H54 (cell line): ENCODE measurements at regions not wholly inside any gene's neighbourhood (a gene's known extent, or its start where the extent isn't known, plus 50 kb on each side); places are given as distances from the start of the nearest gene placed in this dataset.

ENCODE experiments used
- DNase-seq: peaks from one replicate; pipeline ENCODE4 v3.0.0; 2011; ENCODE audit warnings: low spot score, mixed read lengths; ENCODE audit not compliant: insufficient read length
- FAIRE-seq: peaks from 3 replicates; lab custom pipeline; 2011; peaks lifted over from hg19 to GRCh38; lab: Jason Lieb, UNC
- POLR2A ChIP-seq: IDR thresholded peaks from 2 replicates; pipeline ENCODE4 v1.6.1; 2011; ENCODE audit warnings: low read depth, mild to moderate bottlenecking, low read length

- no peak for FAIRE-seq
- TF ChIP-seq POLR2A, result no peak
Observed at GRCh38 chr5:38655691-38656090, 99.2 kb upstream of the LIFR start.

DNA sequence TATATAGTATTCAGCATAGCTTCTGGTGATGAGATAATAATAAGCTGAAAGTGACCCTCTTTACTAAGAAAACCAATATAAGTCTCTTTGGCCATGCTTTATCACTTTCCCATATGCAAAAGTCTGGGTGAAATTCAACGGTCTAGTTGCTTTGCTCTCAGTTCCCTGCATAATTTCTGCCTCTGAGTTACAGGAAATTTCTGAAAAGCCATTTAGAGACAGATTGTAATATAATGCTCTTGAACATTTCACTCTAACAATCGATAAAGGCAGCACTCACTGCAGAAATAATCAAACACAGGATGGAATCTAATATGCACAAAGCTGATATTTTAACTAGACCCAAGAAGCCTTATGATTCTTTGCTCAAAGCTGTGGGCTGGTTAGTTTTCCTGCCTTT, 100.1 kb upstream of the LIFR start:
- FAIRE-seq (no peak), DNase-seq (no peak)
- TF ChIP-seq POLR2A, result no peak

More at GRCh38 chr5:38655691-38656090, 99.2 kb upstream of the LIFR start:
- no peak for DNase-seq

DNA sequence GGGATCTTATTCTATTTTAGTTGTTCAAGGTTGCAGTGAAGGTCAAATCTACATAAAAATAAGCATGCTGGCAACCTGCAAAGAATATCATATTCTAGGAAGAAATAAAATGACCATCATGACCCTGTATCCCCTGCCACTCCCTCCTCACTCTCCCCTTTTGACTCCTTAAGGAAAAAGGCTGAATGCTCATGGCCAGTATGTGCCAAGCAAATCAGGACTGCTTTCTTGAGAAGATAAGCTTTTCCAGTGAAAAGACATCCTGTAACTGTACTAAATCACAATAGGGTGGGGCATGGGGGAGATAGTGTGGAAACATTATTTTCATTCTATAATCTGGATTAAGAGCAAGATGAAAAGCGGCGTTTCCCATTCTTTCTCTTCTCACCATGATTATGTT, 100.6 kb upstream of the LIFR start:
- DNase-seq (no peak), FAIRE-seq (no peak)
- TF ChIP-seq POLR2A, result no peak

DNA sequence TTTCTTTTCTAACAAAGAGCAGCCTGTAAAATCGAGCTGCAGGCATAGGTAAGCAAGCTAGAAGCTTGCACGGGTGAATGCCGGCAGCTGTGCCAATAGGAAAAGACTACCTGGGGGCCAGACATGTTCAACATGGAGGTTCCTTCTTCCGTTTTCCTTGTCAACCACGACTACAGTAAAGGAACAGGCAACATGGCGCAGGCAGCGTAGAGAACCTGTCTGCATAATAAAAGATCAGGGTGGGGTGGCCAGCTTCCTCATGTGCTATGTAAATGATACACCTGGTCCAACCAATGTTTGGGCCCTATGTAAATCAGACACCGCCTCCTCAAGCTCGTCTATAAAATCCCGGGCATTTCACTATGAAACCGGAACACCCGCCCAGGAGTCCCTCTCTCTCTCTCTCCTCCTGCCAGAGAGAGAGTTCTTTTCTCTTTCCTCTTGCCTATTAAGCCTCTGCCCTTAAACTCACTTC, 103.8 kb upstream of the LIFR start:
- DNase-seq (peak; percentile 37), FAIRE-seq (peak; percentile 99)
- peak; percentile 38; the same call in 1 of the 2 replicates for TF ChIP-seq POLR2A

DNA sequence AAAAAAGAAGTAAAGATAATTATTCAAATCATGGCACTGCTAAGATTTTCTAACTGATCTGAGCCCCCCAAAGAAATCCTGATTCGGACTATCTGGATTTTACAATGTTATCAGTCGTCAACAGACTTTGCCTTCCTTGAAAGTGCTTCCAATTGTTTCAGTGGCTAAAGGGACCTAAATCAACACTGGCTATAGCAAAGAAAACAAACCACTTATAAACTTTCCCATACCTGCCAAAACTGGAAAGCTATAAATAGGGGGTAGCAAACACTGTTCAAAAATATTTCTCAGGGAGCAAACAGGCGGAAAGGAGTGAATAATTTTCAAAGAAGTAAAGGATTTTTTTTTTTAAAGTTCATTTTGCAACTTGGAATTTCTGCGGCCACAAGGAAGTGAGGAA, 105.6 kb upstream of the LIFR start:
- DNase-seq (no peak), FAIRE-seq (no peak)
- no peak for TF ChIP-seq POLR2A

- DNase-seq, result no peak
- TF ChIP-seq POLR2A, result no peak
- FAIRE-seq, result no peak
Observed at GRCh38 chr5:38663249-38663648, 106.8 kb upstream of the LIFR start.

DNA sequence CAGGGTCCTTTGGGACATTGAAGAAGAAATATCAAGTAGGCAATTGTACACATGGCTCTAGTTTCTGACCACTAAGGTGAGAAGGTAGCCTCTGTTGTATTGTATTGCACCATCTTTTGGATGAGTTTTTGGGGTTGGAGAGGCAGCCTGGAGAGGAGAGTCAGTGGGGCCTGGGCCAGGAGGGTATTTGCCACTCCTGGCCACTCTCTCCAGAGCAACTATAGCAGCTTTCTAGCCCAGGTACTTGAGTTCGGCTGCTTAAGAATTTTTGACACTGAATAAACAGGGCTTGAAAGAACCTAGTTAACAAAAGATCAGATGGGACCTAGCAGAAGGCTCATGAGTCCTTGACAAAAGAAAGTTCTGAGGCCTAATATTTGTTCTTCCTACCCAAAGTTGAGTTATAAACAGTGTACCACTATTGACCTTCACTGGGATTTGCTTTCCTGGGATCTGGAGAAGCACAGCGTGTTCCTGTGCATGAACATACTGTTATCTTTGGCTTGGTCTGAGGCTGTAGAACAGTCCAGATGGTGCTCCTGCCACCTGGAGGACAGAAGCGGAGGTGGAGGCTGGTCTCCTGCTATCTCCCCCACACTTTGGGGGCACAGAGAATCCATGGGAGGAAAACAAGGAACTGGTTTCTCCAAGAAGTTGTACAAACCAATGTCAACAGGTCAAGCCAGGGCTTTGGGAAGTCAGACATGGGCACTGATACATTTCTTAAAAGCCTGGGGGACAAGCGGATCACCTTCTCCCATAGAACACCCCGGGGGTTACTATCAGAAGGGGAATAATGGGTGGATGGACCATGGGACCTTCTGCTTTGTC, 110.4 kb upstream of the LIFR start:
- no peak for TF ChIP-seq POLR2A
- DNase-seq (no peak), FAIRE-seq (peak; percentile 58)

DNA sequence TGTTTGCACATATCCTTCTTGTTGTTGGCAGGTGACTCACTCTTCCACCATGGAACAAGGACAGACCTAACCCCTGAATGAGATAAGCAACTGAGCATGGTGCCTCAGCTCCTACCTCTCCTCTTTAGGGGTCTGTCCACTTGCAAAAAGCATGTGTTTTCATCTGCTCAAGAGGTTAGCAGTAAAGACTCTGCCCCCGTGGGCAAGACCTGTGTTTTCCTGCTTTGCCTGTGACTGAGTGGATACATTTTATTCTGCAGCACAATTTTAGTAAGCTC, 111.0 kb upstream of the LIFR start:
- DNase-seq (no peak), FAIRE-seq (no peak)
- no peak for TF ChIP-seq POLR2A

GRCh38 chr5:38669361-38669880, 113.0 kb upstream of the LIFR start:
- TF ChIP-seq POLR2A, result no peak
- no peak for FAIRE-seq
- no peak for DNase-seq

DNA sequence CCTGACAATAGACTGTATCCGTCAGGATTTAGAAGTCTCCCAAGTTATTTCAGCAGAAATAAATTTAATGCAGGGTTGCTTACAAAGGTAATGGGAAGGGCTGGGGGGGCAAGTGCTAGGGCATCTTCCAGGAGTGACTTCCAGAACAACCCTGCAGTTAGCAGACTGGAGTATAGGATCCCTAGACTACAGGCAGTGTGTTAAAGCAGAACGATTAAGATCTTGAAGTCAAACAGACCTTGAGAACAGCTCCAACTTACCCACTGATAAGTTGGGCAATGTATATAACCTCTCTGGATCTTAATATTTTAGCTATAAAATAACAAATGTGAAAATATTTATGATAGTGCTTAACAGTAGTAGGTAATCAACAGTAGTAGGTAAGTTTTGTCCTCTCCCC, 113.6 kb upstream of the LIFR start:
- DNase-seq (no peak), FAIRE-seq (no peak)
- no peak for TF ChIP-seq POLR2A

DNA sequence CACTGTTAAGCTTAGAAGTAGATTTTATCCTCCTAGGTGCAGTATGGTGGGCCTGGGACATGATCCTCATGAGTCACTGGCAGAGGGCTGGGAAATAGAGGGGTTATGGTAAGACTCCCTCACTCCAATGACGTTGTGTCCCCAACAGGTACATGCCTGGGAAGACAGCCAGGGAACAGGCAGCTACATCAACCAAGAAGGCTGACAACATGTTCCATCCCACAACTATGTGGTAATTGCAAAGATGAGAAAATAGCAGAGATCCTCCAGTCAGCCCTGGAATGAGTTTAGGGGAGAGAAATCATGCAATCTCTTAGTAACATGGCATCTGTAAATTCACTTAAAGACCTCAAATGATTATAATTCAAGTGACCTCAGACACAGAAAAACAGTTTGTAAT, 114.4 kb upstream of the LIFR start:
- DNase-seq (no peak), FAIRE-seq (no peak)
- no peak for TF ChIP-seq POLR2A

DNA sequence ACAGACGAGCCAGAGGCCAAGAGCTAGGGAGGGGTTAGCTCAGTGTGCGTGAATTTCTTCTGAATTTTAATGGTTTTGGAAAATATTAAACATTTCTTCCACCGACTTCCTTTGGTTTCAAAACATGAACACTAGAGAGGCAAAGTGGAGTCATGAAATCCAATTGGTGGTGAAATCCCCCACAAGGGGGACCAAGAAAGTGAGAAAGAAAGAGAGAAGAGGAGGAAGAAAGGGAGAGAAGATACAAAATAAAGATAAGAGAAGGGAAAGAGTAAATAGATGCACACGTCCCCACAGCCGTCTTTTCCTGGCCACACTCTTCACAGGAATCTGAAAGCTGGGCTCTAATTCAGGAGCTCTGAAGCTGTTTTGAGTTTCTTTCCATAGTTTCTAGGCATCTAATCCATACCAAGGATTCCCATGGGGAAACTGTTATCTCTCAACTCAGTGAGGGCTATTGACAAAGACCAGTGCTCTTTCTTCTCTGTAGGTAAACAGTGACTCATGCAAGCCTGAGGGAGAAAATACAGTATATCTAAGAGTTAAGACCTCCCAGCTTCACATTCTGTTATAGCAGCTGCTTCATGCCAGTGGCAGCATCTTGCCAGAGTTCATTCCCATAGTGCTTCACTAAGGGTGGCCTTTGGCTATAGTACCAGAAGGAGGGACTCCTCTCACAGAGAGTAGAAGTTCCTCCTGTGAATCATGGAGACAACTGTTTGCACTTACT, 115.8 kb upstream of the LIFR start:
- TF ChIP-seq POLR2A, result no peak
- no peak for FAIRE-seq
- no peak for DNase-seq

GRCh38 chr5:38673671-38674071, 117.2 kb upstream of the LIFR start:
- DNase-seq, result no peak
- peak; percentile 67 for FAIRE-seq
- no peak for TF ChIP-seq POLR2A

GRCh38 chr5:38675443-38675842, 119.0 kb upstream of the LIFR start:
- DNase-seq (no peak), FAIRE-seq (no peak)
- TF ChIP-seq POLR2A, result no peak

GRCh38 chr5:38677636-38678035, 121.2 kb upstream of the LIFR start:
- no peak for TF ChIP-seq POLR2A
- FAIRE-seq (no peak), DNase-seq (no peak)
